Left renal pelvis (tissue), 4 donors: ENCODE measurements at regions not wholly inside any gene's neighbourhood (a gene's known extent, or its start where the extent isn't known, plus 50 kb on each side); places are given as distances from the start of the nearest gene placed in this dataset.

Experiments used
- DNase-seq, 4 donors: peaks; one replicate each; pipeline ENCODE4 v3.0.0-alpha.2; 2013; ENCODE audit warnings: low read depth in 4 of 4, low spot score in 3 of 4

DNA sequence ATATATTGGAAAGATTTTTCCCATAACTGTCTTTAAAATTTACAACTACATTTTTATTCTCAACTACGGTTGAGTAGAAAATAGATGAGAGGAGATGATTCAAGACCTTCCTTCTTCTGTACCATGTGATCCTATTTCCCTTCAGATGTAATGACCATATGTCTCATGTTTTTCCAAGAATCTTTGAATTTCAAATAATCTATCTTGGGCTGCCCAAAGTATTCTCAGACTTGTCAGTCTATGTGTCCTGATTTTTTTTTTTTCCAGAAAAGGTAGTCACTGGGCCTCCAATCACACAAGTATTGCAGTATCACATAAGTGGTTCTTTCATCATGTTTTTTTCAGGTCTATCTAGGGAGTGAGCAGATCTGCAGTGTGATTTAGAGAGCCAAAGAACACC lies 392.4 kb downstream of the RFC3 start:
- no peak for DNase-seq

DNA sequence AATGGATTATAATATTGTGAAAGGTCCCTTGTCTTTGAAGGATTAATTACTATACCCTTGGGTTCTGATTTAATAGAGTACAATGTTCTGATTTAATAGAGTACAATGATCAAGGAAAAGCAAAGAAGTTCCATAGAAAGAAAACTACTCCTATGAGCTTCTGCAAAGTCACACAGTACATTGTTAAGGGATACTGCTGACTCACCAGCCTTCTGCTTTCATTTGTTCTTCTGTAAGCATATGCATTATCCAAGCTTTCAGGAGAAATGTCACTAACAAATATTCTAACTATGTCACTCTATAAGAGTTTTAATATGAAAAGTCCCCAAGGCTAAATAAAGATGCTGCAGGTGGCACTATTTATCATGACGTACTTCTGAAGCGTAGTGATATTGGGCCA lies 396.7 kb downstream of the RFC3 start:
- no peak for DNase-seq

DNA sequence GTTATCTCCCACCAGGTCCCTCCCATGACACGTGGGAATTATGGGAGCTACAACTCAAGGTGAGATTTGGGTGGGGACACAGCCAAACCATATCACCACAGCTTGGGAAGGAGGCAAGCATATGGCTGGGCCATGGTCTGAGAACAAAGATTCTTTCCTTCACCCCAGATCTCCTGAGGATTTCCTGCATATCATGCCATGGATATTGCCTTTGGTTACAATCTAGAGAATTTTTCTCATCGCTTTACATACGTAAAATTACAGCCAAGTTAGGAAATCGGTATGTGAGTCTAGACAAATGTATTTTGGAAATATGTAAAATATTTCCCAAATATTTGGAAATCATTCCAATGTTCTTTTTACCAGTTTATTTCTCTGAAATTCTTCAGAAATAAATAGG lies 398.3 kb downstream of the RFC3 start:
- DNase-seq, result no peak

DNA sequence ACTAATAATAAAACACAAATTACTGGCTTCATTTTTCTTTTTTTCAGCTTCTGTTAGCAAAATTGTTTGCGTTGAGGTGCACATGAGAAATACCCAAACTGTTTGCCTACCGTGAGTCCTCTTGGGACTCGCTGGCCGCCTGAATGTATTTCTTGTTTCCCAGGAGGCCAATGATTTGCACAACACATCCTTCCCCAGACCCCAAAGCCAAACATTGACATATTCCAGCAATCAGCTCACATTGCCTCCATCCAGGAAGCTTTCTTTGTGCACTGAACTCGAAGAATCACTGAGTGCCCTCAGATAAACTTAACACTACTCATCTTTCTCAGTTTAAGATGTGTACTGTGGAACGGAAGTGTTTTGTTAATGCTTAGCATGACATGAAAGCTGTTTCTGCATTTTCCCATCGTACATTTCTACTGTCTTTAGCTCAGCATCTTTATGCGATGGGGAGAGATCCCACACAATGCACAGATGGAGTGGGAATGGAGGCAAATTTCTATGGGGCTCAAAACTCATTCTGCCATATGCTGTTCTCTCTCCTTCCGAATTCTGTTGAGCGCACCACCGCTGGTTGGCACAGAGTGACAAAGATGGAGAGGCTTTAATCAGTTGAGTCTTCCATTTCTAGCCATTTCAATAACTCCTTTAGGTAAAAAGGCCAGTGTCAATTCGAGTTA lies 399.5 kb downstream of the RFC3 start:
- no peak for DNase-seq

DNA sequence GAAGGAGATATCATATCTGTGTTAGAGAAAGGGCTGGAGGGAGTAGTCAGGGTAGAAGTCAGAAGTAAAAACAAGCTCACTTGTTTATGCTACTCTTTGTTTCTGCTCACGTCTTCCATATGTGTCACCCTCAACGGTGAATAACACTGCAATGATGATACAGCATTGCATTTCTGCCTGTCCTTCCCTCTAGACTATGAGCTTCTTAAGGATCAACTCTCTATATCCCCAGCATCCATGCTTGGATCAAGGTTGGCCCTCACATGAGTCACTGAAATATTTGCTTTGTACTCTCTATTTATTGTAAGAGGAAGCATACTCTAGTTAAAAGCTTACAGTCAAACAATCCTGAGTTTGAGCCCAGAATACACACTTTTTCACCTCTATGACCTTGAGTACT lies 406.0 kb downstream of the RFC3 start:
- no peak for DNase-seq

DNA sequence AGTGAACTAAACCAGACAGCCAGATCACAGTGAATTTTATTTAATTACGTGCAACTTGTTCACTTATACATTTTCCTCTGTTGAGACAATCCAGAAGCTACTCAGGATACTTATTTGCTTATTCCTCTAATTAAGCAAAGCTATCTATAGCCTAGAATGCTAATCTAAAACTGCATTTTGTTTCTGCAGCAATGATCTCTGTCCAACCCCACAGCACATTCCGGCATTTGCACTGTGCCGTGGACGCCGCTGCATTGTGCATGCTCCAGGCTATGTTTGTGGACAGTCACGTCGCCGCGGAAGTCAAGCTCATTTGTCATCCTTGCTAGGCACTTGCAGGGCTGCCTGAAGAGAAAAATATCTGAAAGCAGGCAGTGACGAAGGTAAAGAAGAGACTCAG lies 406.9 kb downstream of the RFC3 start:
- DNase-seq, result no peak

DNA sequence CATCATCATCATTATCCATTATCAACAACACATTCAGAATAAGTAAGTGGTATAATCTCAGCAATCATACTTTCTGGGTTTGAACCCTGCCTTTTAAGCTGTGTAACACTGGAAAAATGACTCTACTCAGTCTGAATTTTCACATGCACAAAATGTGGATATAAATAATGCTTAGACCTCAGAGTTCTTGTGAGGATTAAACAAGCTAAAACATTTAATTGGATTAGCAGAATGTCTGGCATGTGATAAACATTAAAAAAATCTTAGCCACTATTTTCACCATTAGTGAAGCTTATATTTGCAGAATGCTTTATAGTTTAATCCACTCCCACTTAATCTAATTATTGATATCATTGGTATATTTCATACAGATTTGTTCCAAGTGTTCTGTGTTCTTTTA lies 412.3 kb downstream of the RFC3 start:
- DNase-seq, result no peak

DNA sequence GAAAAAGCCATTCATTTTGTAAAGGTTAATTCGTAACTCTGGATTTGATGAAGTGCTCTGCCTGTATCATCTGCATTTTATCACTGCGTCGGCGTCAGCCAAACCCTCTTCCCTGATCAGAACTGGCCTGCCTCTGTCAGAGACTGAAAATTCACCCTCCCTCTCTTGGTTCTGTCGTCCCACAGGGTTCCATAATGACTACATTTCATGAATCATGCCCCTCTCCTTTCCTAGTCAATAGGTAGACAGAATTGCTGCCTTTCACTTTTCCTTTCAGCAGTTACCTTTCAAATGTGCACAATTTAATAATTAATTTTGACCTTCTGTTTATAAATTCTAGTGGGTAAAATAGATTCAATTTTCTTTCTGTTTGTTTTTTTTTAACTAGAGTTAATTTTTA lies 423.4 kb downstream of the RFC3 start:
- DNase-seq, result no peak

DNA sequence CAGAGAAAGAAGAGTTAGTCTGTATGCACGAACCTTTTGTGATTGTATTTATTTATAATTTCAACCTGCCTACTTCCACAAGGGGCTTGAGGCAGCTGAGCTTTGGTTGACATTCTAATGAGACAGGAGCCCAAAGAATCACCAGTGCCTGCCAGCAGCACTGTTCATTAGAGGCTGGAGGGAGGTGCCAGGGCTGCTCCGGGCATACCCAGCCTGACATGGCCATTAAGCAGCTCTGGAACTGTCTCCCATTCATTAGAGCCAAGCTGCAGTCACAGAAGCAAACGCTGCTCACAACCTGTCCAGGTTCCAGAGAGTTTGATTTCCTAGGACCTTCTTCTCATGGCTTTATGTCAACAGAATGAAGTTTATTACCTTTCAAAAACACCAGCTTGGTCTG lies 425.5 kb downstream of the RFC3 start:
- DNase-seq, result no peak

DNA sequence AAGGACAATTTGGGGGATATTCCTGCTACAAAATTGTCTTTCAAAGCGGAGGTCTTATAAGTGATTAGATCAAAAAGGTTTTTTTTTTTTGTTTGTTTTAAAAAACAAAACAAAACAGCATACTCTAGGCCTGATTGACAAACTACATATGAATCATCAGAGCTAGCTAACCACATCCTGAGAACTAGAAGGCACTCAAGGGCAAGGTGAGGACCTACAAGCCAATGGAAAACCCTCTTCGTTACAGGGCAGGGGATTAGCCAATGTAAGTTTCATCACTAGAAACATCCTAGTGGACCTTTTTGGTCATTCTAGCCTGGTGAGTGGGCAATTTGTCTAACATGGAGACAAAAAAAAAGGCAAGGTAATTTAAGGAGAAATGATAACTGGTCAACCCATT lies 428.6 kb downstream of the RFC3 start:
- DNase-seq, result no peak

DNA sequence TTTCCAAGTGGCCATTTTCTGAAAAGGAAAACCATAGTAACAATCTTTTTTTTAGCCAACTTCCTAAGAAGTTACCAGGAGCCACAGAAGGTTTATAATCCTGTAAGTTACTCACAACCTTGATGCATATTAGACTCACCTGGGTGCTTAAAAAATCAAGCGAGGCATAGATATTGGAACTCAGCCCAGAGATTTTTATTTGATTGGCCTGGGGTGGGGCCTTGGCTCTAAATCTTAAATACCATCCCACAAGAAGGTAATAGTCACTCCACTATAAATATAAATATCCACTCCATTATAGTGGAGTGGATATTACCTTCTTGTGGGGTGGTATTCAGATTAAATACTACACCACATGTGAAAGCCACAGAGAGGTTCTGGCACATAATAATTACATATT lies 429.6 kb downstream of the RFC3 start:
- no peak for DNase-seq

DNA sequence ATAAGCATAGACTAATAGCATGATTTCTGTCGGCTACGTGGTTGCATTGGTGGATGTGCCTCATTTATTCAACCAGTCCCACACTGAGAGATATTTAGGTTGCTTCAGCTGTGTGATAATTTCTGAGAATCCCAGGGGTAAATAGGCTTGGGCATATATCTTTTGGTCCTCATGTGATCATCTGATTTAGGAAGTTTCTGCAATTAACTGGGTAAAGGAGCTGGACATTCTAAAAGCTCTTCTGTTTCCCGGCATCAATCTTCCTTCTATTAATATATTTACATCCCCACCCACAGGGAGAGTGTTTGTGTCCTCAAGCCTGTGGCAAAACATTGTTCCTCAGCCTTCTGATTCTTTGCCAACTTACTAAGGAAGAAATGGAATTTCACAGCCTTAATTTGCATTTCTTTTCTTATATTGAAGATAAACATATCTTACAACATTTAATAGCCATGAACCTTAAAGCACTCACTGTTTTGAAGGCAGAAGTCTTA lies 431.6 kb downstream of the RFC3 start:
- no peak for DNase-seq

DNA sequence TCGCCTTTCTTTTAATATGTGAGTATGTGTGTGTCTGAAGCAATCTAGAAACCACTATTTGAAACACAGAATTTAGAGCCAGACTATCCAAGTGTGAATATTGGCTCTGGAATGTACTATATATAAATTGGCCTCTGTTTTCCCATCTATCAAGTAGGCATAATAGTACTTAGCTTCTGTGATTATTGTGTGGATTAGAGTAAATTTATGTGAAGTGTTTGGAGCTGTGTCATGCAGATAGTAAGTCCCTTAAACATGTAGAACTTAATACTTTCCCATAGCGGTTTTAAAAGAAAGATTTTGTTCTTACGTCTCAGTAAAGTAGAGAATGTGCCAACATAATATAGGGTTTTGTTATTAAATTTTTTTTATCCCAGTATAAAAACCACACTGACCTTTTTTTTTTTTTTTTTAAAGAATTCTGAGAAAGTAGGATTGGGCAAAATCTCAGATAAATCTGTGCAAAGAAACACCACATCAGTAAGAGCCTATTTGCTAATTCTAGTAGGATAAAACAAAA lies 432.3 kb downstream of the RFC3 start:
- no peak for DNase-seq

DNA sequence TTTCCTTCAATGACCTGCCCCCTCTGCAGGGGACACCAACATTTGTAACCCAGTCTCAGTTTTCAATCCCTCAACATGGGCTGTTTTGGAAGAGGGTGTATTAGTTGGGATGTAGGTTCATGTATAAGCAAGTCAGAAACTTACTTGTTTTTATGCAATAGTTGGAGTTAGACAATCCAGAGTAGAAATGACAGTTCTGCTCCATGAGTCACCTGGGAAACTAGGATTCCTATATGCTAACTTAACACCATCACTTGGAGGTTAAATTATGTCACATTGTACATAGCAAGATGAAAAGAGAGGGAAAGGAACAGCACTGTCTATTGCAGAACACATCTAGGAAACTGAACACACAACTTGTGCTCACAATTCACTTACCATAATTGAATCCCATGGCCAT lies 436.4 kb downstream of the RFC3 start:
- DNase-seq, result no peak

DNA sequence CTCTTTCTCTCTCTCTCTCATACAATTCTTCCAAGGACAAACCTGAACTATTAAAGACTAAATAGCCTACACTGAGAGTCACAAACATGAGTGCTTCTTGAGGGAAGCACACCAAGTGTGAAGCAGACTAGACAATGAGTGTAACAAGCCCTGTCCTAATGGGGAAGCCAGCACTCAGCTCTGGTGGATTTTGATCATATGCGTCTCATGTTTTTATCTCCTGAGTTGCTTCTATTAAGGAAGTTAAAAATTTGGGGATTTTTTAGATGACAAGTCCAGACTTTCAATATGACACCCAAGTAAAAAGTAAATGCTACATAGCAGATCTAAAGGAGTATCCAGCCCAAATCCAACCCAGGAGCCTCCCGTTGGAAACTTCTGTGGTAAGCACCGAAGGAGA lies 437.8 kb downstream of the RFC3 start:
- no peak for DNase-seq

DNA sequence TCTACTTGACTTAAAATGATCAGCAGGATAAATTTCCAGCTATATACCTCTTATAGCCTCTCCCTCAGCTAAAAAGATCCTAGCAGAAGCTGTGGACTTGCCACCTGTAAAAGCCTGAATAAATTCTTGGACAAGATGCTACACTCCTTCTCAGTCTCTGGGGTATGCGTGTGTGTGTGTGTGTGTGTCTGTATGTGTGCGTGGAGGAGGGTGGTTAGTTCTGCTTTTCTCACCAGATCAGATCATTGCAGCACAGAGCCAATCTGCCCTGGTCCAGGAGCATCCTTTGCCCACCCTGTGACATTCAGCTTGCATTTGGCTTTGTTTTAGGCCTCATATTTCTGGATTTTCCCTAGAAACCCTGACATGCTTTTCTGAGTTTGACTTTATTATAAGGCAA lies 438.3 kb downstream of the RFC3 start:
- DNase-seq, result no peak

DNA sequence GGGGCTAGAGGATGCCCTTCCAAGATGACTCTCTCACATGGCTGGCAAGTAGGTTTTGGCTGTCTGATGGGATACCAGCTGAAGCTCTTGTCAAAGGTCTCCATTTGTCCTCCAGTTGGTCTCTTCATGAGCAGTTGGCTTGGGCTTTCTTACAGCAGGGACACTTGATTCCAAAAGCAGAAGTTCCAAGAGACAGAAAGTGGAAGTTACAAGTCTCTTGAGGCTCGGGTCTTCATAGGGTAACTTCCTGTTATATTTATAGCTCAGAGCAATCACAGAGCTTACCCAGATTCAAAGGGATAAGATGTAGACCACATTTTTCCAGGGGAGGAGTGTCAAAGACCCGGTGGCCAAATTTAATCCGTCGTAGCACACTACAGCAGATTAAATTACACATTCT lies 440.0 kb downstream of the RFC3 start:
- no peak for DNase-seq

DNA sequence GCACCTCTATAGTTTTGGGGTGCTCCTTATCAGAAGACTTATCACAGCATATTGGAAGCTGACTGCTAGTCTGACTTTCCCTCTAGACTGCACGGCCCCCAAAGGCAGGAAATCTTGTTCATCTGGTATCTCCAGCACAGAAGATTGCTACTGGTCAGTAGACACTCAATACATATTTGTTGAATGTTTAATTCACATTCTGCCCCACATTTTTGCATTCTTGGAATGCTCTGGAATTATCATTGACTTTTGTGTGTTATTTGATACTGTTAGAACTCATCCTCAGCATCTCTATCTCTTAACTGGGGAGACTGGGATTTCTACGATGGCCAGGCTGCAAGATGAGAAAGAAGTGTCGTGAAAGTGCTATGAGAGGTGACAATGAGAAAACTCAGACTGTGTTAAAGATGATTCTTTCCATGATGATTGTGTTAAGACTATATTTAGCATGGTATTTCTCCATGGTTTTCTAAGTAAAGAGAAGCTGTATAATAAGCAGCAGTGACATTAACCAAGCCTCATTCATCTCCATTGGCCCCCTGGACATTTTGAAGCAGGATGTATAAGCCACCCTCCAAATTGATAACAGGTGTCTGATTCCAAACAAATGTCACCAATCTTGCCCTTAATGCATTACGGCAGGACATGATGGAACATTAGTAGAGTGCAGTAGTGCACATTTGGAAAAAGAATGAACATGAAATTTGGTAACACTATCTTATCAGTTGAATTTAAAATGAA lies 440.9 kb downstream of the RFC3 start:
- DNase-seq, result no peak

DNA sequence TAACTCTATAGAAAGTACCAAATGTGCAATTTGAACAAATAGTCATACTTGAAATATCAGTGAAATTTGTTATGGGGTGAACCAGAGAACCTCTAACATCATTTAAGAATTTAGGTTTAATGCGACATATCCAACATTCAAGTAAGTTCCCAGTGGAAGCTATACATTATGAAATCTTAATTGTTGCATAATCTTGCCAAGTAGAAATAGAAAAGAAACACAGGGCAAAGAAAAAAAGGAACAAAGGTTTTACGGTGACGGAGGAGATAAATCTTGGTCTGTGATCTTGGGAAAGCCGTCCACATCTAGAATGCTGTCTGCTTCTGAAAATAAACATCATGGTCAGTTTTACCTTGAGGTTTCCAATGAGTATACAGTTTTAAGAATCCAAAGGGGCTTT lies 445.7 kb downstream of the RFC3 start:
- DNase-seq, result no peak

DNA sequence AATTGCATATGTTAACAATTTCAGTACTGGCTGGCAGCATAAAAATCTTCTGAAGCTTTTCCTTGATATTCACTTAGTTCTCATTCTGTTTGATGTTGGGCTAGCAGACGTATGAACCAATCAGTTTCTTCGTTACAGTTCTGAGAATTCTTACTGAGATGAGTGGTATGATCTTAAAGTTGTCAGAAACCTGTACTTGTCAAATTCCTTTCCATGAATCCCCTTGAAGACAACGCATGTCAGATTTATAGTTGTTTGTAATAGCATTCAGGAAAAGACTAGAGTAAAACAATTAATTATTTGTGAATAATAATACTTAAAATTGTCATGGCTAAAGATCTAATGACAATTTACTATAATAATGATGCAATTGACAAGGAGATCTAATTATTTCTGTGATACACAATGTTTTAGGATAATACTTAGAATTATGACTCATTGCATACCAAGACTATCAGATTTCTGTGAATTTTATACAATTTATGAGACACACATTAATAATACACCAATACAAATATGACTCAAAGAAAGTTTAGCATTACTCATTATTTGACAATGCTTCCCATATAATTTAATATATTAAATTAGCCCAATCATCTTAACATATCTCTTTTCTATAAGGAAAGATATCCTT lies 447.2 kb downstream of the RFC3 start:
- no peak for DNase-seq

DNA sequence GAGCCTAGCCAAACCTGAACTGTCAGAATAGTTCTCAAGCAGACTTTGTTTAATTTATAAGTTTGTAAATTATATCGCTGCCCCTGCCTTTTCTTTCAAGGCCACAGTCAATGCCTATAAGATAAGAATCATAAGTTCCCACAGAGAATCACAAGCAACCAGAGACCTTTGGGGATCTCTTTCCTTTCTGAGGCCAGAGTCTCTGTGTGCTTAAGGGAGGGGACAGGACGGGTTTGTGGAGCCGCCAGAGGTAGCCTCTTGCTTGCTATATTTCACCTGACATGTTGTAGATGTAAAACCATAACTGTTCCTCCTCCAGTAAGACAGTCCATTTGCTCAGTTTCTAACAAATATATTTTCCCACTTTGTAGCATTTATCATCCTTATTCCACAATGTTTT lies 458.8 kb downstream of the RFC3 start:
- no peak for DNase-seq

DNA sequence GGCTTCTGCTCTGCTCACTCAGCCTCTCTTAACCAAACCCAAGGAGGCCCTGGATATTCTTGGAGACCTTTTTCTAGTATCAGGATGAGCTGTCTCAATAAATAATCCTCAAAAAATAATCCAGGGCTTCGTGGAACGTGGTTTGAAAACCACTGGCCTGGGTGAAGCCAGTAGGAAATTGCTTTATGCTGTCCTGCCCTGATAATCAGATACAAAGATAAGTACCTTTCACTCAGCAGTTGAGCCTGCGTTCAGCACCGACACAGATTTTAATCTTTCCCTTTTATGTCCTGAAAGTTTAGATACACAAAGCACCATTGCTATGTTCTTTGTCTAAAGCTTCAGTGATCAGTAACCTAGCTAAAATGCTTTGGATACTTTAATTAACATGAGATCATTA lies 460.0 kb downstream of the RFC3 start:
- DNase-seq, result no peak
